GM19240 (cell line): ENCODE measurements at regions not wholly inside any gene's neighbourhood (a gene's known extent, or its start where the extent isn't known, plus 50 kb on each side); places are given as distances from the start of the nearest gene placed in this dataset.

Source experiments
- DNase-seq: peaks from one replicate; pipeline ENCODE4 v3.0.0; 2011; ENCODE audit warnings: low spot score; ENCODE audit not compliant: insufficient read length

DNA sequence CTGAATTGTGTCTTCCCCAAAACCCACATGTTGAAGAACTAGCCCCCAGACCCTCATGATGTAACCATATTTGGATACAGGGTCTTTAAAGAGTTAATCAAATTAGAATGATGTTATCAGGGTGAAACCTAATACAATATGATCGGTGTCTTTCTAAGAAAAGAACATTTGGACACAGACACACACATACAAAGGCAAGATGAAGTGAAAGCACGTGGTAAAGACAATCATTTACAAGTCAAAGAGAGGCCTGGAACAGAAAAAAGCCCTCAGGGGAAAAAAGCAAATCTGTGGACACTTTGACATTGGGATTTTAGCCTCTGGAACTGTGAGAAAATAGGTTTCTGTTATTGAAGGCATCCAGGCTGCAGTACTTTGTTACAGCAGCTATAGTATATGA lies 733.4 kb downstream of the JRKL start:
- DNase-seq, result no peak

GRCh38 chr11:97136067-97136466 lies 746.3 kb downstream of the JRKL start:
- DNase-seq, result no peak

DNA sequence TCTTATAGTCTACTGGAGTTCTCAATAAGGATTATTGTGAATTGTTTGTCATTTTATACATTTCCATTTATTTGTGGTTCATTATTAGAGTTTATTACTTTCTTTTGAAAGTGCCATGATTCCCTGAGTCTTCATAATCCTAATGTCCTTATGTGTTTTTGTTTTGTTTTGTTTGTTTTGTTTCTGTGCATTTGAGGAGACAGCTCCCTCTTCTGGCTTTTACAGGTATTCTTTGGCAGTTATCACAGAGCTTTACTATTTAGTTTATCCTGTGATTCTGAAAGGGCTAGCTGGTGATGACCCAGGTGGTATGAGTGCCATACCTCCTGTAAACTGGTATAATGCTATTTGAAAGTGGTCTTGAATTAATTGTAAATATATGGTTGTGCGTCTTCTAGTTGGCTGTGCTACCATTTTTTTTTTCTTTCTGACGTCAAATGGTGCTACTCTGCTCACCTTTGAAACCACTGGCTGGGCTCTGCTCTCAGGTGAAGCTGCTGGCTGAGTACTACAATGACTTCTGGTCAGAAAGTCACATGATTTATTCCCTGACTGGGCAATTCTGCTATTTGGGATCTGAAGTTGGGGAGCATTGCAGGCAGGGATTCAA lies 751.2 kb downstream of the JRKL start:
- DNase-seq, result no peak

DNA sequence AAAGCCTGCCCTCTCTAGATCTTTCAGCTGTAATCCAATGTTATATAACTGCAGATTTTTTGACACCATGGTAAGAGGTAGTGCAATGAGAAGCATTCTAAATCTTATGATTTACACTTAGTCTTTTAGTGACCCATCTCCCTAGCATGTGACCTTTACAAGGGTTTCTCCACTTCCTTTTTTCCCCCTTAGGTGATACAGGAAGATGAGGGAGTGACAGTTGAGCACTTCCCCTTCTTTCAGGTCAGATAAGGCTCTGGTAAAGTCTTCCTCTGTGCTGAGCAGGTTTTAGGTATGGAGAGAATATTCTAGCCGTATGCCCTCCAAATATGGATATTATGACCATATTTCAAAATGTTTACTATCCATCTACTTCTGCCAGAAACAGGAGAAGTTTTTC lies 753.6 kb downstream of the JRKL start:
- no peak for DNase-seq

DNA sequence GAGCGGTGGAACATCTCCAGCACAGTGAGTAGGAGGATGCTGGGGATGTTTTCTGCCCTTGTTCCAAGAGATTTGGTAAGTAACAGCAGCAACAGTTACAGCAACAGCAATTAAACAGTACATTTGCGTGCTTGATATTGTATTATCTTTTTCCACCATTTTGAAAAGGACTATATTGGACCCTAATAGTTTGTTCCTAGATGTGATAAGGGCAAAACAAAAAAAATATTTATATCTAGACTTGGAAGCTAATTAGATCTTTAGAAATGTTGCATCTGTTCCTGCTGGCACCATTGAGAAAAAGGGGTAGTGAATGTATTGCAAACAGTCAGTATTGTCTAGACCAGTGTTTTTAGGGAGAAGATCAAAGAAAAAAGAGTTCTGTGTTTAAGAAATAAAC lies 759.9 kb downstream of the JRKL start:
- no peak for DNase-seq

GRCh38 chr11:97157221-97157740 lies 767.5 kb downstream of the JRKL start:
- DNase-seq, result no peak

- DNase-seq, result no peak
Measured at GRCh38 chr11:97158243-97158642, 768.4 kb downstream of the JRKL start.

- no peak for DNase-seq
Measured at GRCh38 chr11:97163631-97164191, 773.9 kb downstream of the JRKL start.

- no peak for DNase-seq
Measured at GRCh38 chr11:97201743-97202612, 812.2 kb downstream of the JRKL start.

- no peak for DNase-seq
Measured at GRCh38 chr11:97202613-97203292, 812.9 kb downstream of the JRKL start.

DNA sequence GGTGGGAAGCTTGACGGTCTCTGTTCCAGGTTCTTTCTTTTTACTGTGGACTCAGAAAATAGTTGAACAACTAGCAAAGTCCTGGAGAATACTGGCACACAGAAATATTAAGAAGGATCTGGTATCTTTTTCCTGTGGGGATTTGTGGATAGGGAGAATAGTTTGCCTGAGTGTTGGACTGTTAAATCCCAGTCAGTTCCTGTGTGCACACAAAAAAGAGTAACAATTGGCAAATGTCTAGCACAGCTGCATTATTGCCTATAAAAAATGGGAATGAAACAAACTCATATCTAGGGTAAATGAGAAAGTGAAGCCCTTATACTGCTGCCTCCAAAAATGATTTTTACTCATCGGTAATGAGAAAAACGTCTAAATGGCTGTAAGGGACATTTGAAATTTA lies 828.2 kb downstream of the JRKL start:
- DNase-seq, result no peak

GRCh38 chr11:97223647-97224046 lies 833.8 kb downstream of the JRKL start:
- DNase-seq, result no peak

DNA sequence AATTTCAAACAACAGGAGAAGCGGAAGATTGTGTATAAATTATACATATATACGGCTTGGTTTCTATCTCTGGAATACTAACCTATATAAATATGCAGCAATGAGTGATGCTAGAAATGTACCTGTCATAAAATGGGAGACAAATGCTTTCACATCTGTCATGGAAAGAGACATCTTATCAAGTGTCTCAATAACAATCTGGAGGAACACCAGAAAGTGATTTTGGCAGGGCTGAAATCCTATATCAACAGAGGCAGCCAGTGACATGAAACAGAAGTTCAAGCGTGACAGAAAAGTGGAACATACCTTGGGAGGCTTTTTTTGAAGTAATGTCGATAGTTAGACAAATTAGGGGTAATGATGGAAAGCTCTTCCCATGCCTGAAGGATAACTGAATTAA lies 834.6 kb downstream of the JRKL start:
- no peak for DNase-seq

DNA sequence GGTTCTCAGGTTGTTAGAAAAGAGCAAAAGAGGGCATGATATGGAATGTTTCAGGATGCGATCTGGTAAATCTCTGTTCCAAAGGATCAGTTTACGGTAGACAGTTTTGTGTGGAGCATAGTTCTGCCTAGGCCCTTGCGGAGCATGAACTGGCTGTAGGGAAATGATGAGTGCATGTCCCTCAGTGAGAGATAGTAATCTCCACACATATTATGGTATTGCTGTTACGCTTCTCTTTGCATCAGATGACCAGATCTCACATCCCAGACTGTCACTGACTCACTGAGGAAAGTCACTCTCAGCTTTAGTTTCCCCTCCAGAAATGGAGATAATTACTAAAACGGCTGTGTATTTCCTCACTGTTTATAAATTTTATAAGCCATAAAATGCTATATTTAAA lies 836.0 kb downstream of the JRKL start:
- no peak for DNase-seq

GRCh38 chr11:97229936-97230335 lies 840.1 kb downstream of the JRKL start:
- no peak for DNase-seq

DNA sequence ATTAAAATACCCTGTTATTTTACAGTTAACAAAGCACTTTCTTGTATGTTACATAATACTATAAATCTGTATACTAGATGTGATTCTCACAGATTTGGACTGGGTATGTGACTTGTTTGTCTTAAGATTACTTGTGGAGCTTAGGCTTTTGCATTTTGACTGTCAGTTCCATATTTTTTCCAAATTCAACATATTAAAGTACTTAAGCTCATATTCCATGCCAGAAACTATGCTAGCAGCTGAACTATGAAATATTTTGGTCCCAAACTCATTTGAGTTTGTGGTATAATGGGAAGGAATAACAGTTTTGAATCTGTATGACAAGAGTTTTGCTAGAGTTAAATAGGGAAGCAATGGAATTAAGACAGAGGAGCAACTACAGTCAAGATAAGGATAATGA lies 841.4 kb downstream of the JRKL start:
- no peak for DNase-seq

DNA sequence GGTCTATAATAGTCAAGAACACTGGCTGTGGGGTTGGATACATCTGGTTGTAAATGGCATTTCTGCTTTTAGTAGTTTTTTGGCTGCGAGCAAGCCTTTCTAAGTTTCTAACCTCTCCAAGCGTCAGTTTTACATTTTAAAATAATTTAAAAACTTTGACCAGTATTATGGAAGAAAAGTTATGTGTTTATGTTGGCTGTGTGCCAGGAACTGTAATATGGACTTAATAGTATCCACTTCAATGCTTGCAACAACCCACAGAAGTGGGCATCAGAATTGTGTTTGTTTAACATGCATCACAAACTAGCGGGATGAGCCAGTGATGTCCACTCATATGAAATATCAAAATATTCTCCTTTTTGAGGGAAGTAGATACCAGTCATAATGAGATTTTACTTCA lies 844.2 kb downstream of the JRKL start:
- DNase-seq, result no peak

DNA sequence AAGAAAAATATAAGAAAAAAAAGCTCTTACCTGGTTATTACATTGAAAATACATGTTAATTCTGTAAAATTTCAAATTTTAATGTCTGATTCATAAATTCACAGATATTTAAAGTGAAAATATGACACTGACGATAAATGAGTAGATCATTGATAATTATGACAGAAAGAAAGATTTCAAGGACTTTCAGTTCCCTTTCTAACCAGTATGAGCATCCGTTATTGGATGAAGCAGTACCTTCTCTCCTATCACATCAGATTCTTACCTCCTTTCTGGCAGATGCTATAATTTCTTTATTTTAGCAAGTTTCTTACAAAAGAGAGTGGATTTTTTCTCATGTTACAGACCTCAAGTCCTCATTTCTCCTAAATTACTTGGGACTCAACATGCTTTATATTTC lies 847.3 kb downstream of the JRKL start:
- no peak for DNase-seq

GRCh38 chr11:97247601-97248000 lies 857.8 kb downstream of the JRKL start:
- DNase-seq, result no peak

DNA sequence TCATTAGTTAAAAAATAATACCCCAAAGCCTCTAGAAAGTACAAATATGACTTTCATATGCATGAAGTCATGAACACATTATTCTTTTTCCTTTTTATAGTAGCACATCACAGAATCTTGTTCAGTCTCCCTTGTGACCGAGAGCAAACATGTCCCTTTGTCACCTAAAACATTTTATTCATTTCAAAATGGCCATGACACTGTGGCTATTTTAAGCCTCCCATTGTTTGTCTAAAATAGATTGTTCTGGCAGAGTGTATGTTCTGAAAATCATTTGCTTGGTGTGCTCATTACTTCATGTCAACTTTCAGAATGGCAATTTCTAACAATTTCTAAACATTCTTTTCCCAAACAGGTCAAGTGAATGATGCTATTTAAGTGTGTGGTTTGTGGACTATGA lies 865.0 kb downstream of the JRKL start:
- no peak for DNase-seq

DNA sequence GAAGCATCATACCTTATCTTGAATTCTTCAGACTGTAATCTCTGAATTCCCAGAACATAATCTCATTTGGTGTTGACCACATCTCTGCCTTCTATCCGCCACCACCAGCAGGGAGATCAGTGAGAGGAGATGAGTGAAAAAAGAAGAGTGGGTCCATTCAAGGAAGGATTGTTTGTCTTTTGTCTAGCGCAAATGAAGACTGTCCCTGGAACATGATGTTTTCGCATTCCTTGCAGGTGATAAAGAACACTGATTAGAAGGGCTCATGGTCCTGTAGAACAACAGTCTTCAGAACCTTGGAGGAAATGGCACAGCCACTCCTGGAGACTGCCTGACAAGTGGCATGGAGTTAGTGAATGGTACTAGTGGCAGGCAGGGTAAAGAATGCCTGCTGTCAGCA lies 869.6 kb downstream of the JRKL start:
- DNase-seq, result no peak

DNA sequence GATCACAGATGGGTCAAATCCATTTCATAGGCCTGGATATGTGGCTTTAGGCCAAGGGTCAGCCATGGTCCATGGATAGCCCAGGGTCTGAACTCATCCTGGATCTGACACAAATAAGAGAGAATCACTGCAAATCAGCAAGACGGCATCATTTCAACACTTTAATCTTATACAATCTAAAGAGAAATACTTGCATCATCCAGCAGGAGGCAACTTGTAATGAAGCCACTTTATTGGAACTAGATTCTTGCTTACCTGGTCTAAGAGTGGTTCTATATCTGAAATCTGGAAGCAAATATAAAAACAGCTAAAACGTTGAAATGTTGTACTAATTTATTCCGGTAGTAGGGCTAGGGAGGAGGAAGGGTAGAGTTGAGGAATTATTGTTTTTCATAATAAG lies 870.1 kb downstream of the JRKL start:
- no peak for DNase-seq
